Inflammatory macrophage treated with lipopolysaccharide for 4 hours (primary cell): ENCODE measurements at regions not wholly inside any gene's neighbourhood (a gene's known extent, or its start where the extent isn't known, plus 50 kb on each side); places are given as distances from the start of the nearest gene placed in this dataset.

ENCODE experiments used
- DNase-seq: peaks from one replicate; pipeline ENCODE4 v3.0.0-alpha.2; 2020

GRCh38 chrX:67780694-67781109 is 236.9 kb downstream of the AR start:
- peak; percentile 88 for DNase-seq

DNA sequence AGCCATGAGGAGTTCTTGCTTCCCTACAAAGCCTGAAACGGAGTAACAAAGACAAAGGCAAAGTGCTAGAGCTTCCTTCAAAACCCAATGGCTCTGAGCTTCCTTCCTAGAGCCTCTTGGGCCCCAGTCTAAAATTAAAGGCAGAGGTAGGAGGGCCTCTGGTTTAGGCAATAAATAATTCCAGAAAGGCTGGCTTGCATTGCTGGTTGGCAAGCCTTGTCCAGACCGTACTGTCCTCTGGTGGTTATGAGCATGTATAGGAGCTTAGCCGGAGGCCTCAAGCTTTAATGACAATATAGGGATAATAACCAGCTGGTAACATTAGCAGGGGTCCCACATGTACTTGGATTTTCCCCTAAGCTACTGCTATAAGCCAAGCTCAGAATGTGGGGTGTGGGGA is 237.3 kb downstream of the AR start:
- DNase-seq: no peak

- no peak for DNase-seq
Observed at GRCh38 chrX:67784712-67785111, 240.9 kb downstream of the AR start.

- DNase-seq: no peak
Observed at GRCh38 chrX:67787196-67787595, 243.4 kb downstream of the AR start.

GRCh38 chrX:67789536-67789935 is 245.7 kb downstream of the AR start:
- no peak for DNase-seq
